AG10803 (cell line): ENCODE measurements at regions not wholly inside any gene's neighbourhood (a gene's known extent, or its start where the extent isn't known, plus 50 kb on each side); places are given as distances from the start of the nearest gene placed in this dataset.
A peak's percentile ranks its signal among the peaks of the same experiment; 100 is the strongest.

Source experiments
- DNase-seq: peaks from one replicate; pipeline ENCODE4 v3.0.0; 2010; ENCODE audit warnings: low read depth
- H3K4me3 ChIP-seq: 2 replicates; pipeline ENCODE4 v1.5.1; 2011; ENCODE audit warnings: mild to moderate bottlenecking, low read length, control low read depth
- CTCF ChIP-seq: conservative IDR thresholded peaks from 2 replicates; pipeline ENCODE4 v1.5.1; 2011; ENCODE audit warnings: mild to moderate bottlenecking, low read length, control low read depth, inconsistent platforms

GRCh38 chr10:3671386-3671955 lies 113.5 kb downstream of the KLF6 start:
- no peak overlapping the region for H3K4me3 ChIP-seq
- DNase-seq: no peak
- TF ChIP-seq CTCF: no peak

GRCh38 chr10:3668966-3669330 lies 116.1 kb downstream of the KLF6 start:
- no peak overlapping the region for H3K4me3 ChIP-seq

GRCh38 chr10:3668276-3668965 lies 116.6 kb downstream of the KLF6 start:
- TF ChIP-seq CTCF: no peak
- H3K4me3 ChIP-seq: no peak overlapping the region
- DNase-seq: peak; percentile 44

More at GRCh38 chr10:3668966-3669330, 116.1 kb downstream of the KLF6 start:
- no peak for TF ChIP-seq CTCF
- DNase-seq: no peak

- no peak for TF ChIP-seq CTCF
- no peak for DNase-seq
Observed at GRCh38 chr10:3666525-3667302, 118.3 kb downstream of the KLF6 start.

GRCh38 chr10:3665316-3665908 lies 119.6 kb downstream of the KLF6 start:
- DNase-seq: no peak
- no peak overlapping the region for H3K4me3 ChIP-seq
- no peak for TF ChIP-seq CTCF

More at GRCh38 chr10:3666525-3667302, 118.3 kb downstream of the KLF6 start:
- no peak overlapping the region for H3K4me3 ChIP-seq

- DNase-seq: no peak
- no peak overlapping the region for H3K4me3 ChIP-seq
- TF ChIP-seq CTCF: no peak
Observed at GRCh38 chr10:3662775-3663174, 122.2 kb downstream of the KLF6 start.

- no peak for TF ChIP-seq CTCF
- H3K4me3 ChIP-seq: no peak overlapping the region
- DNase-seq: no peak
Observed at GRCh38 chr10:3661271-3661670, 123.7 kb downstream of the KLF6 start.
